Kidney (tissue), 13 donors: ENCODE measurements at regions not wholly inside any gene's neighbourhood (a gene's known extent, or its start where the extent isn't known, plus 50 kb on each side); places are given as distances from the start of the nearest gene placed in this dataset.

ENCODE experiments used
- DNase-seq, 5 donors: peaks; one replicate each; pipeline ENCODE4 v3.0.0-alpha.2; 2013 to 2020
- FAIRE-seq: peaks from 2 replicates; lab custom pipeline; 2012; peaks lifted over from hg19 to GRCh38; lab: Jason Lieb, UNC
- H3K27ac ChIP-seq, 2 donors: one replicate each; pipeline ENCODE4 v1.7.0; 2013; ENCODE audit warnings: low read depth in 2 of 2, low read length in 2 of 2, inconsistent platforms in 1 of 2
- H3K27me3 ChIP-seq: one replicate; pipeline ENCODE4 v1.7.1; 2013; ENCODE audit warnings: low read length, inconsistent platforms; ENCODE audit not compliant: control insufficient read depth, insufficient read depth
- H3K36me3 ChIP-seq, 3 donors: one replicate each; pipeline versions ENCODE4 v1.7.0 to v1.7.1; 2013; ENCODE audit warnings: low read length in 3 of 3, control low read depth in 1 of 3, inconsistent platforms in 1 of 3; ENCODE audit not compliant: insufficient read depth in 3 of 3, control insufficient read depth in 2 of 3
- H3K4me1 ChIP-seq, 3 donors: one replicate each; pipeline versions ENCODE4 v1.7.0 to v1.7.1; 2013; ENCODE audit warnings: low read length in 3 of 3, inconsistent platforms in 1 of 3, low read depth in 1 of 3; ENCODE audit not compliant: control insufficient read depth in 2 of 3, insufficient read depth in 2 of 3
- H3K4me3 ChIP-seq, 3 donors: one replicate each; pipeline versions ENCODE4 v1.7.0 to v1.8.1; 2013; ENCODE audit warnings: low read length in 3 of 3, control low read depth in 1 of 3, inconsistent platforms in 1 of 3
- H3K9ac ChIP-seq, 3 donors: one replicate each; pipeline versions ENCODE4 v1.7.0 to v1.7.1; 2013; ENCODE audit warnings: low read length in 3 of 3, control low read depth in 1 of 3, inconsistent platforms in 1 of 3
- H3K9me3 ChIP-seq, 3 donors: one replicate each; pipeline versions ENCODE4 v1.7.0 to v1.7.1; 2013; ENCODE audit warnings: low read length in 3 of 3, control low read depth in 1 of 3, inconsistent platforms in 1 of 3; ENCODE audit not compliant: control insufficient read depth in 2 of 3, insufficient read depth in 1 of 3
- intact Hi-C: fragments of 100-400 bp; cut with DNase I; formaldehyde crosslinking; loops from one replicate; pipeline ENCODE4 v1.11.1; 2022
- TF ChIP-seq, protein P1 (sequence below): IDR thresholded peaks from 3 replicates; pipeline ENCODE4 v1.5.1; 2012; ENCODE audit warnings: mild to moderate bottlenecking, moderate library complexity, borderline replicate concordance; ENCODE audit not compliant: insufficient read depth; ENCODE audit errors: extremely low read depth
- donor health status: control.
- donor health status: control.
- donor health status: control.
- donor health status: control.
- donor health status: control.
- donor health status: DM: yes; HTN: yes; CAD: no.
- donor health status: Normal renal cell carcinoma (clear cell type).

DNA sequence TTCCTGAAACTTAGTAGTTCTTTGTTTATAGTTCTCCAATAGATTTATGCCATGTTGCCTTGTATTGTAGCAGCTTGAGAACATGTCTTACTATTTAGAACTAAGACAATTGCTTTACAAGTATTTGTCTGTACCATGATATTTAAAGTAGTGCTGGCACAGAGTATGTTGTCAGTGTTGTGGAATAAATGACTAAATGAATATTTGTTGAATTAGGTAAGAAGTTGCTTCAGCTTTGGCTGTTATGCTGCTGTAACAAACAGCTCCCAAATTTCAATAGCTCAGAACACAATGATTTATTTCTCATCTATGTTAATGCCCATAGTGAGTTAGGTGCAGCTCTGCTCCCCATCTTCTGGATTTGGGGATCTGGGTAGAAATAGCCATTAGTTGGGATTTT lies 90.2 kb upstream of the VCAM1 start:
- TF ChIP-seq, protein P1, sequence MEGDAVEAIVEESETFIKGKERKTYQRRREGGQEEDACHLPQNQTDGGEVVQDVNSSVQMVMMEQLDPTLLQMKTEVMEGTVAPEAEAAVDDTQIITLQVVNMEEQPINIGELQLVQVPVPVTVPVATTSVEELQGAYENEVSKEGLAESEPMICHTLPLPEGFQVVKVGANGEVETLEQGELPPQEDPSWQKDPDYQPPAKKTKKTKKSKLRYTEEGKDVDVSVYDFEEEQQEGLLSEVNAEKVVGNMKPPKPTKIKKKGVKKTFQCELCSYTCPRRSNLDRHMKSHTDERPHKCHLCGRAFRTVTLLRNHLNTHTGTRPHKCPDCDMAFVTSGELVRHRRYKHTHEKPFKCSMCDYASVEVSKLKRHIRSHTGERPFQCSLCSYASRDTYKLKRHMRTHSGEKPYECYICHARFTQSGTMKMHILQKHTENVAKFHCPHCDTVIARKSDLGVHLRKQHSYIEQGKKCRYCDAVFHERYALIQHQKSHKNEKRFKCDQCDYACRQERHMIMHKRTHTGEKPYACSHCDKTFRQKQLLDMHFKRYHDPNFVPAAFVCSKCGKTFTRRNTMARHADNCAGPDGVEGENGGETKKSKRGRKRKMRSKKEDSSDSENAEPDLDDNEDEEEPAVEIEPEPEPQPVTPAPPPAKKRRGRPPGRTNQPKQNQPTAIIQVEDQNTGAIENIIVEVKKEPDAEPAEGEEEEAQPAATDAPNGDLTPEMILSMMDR, result no peak
- Histone ChIP-seq H3K36me3 (no peaks in the 10 kb centered on the region), H3K9ac (no peak overlapping the region), H3K4me3 (no peak overlapping the region), H3K27me3 (no peaks in the 10 kb centered on the region), H3K27ac (peak overlapping the region in 1 of 2 donors; percentile 40), H3K4me1 (peaks cover 0 to 28% (median 10%) of the 10 kb centered on the region in 3 donors), H3K9me3 (no peaks in the 10 kb centered on the region)
- no peak for FAIRE-seq
- intact Hi-C loops, result loop anchor here (10.0 kb wide), 1 partner anchor 85 kb away; the partner anchor contains the start of gene VCAM1
- no peak for DNase-seq

DNA sequence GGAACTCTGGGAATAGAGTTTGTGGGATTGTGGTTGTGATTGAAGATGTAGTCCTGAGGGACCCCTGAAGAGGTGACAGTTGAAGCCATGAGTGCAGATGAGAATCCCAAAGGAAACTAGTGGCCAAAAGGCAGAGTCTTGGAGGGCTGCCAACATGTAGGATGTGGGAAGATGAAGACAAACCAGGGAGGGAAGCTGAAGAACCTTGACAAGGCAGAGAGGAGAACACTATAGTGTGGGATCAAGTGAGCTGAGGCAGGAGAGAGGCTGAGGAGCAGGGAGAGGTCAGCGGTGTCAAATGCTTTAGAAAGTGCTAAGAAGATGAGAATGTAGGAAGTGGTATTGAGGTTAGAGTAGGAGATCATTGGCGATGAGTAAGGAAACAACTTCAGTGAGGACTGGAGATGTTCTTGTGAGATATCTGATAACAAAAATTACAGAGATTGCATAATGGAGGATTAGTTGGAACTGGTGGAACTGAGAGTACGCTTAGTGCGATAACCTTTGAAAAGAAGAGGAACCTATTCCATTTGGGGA lies 88.5 kb upstream of the VCAM1 start:
- TF ChIP-seq, protein P1, result no peak
- Histone ChIP-seq H3K4me3 (no peak overlapping the region), H3K9ac (no peak overlapping the region), H3K27me3 (no peaks in the 10 kb centered on the region), H3K9me3 (no peaks in the 10 kb centered on the region), H3K4me1 (peaks cover 0 to 21% (median 10%) of the 10 kb centered on the region in 3 donors), H3K36me3 (no peaks in the 10 kb centered on the region), H3K27ac (no peak overlapping the region)
- no peak for DNase-seq
- FAIRE-seq, result no peak
- intact Hi-C loops, result no loop called here

DNA sequence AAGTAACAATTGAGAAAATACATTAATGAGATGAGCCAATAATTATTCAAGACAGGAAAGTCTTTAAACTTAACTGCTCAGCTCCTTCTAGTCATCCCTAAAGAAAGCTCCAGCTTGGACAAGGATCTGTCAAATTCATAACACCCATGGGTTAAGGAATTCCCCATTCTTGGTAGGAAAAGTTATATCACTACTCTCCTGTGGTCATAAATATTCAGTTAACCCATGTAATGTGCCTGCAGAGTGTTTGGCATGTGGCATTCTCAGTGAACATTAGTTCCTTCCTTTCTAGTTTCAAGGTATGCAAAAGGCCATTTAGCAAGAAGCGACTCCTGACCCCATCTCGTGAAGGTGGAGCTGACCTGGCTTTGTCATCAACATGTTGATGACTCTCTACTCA lies 76.7 kb upstream of the VCAM1 start:
- intact Hi-C loops, result no loop called here
- H3K9me3 ChIP-seq, result no peaks in the 10 kb centered on the region
- no peaks in the 10 kb centered on the region for H3K27me3 ChIP-seq
- TF ChIP-seq, protein P1, result no peak
- FAIRE-seq (no peak), DNase-seq (peak in 1 of 5 donors; percentile 25)
- H3K27ac ChIP-seq, result peak overlapping the region; percentile 82 to 88
- no peak overlapping the region for H3K9ac ChIP-seq
- peak overlapping the region in 1 of 3 donors; percentile 35 for H3K4me3 ChIP-seq
- H3K36me3 ChIP-seq, result no peaks in the 10 kb centered on the region
- peaks cover 3 to 14% (median 7%) of the 10 kb centered on the region in 3 donors for H3K4me1 ChIP-seq
